MM.1S (cell line): ENCODE measurements at regions not wholly inside any gene's neighbourhood (a gene's known extent, or its start where the extent isn't known, plus 50 kb on each side); places are given as distances from the start of the nearest gene placed in this dataset.

Experiments
- DNase-seq: peaks from one replicate; pipeline ENCODE4 v3.0.0-alpha.2; 2015
- H2AFZ ChIP-seq: fragments of 300-600 bp; sonication (generic); 2 replicates; pipeline ENCODE4 v1.6.0; 2016; ENCODE audit warnings: antibody characterized with exemption, low read length
- H3F3A ChIP-seq: fragments of 300-600 bp; sonication (generic); 2 replicates; pipeline ENCODE4 v1.6.1; 2016; ENCODE audit warnings: mild to moderate bottlenecking, antibody characterized with exemption, low read length, moderate library complexity, mixed read lengths; ENCODE audit not compliant: insufficient read depth
- H3K27ac ChIP-seq: fragments of 300-600 bp; sonication (generic); 2 replicates; pipeline ENCODE4 v1.5.1; 2016; ENCODE audit warnings: mild to moderate bottlenecking, low read length
- H3K27me3 ChIP-seq: fragments of 300-600 bp; sonication (generic); replicated peaks from 2 replicates; pipeline ENCODE4 v1.6.0; 2016; ENCODE audit warnings: low read length; ENCODE audit not compliant: insufficient read depth
- H3K36me3 ChIP-seq: fragments of 300-600 bp; sonication (generic); replicated peaks from 2 replicates; pipeline ENCODE4 v1.6.1; 2016; ENCODE audit warnings: mild to moderate bottlenecking, low read length, mixed read lengths; ENCODE audit not compliant: insufficient read depth
- H3K4me1 ChIP-seq: fragments of 300-600 bp; sonication (generic); 2 replicates; pipeline ENCODE4 v1.6.1; 2016; ENCODE audit warnings: low read length, mixed read lengths
- H3K4me2 ChIP-seq: fragments of 300-600 bp; sonication (generic); 2 replicates; pipeline ENCODE4 v1.6.0; 2016; ENCODE audit warnings: low read depth, low read length
- H3K4me3 ChIP-seq: fragments of 300-600 bp; sonication (generic); 2 replicates; pipeline ENCODE4 v1.5.1; 2016; ENCODE audit warnings: low read length, mixed read lengths
- H3K79me2 ChIP-seq: fragments of 300-600 bp; sonication (generic); 2 replicates; pipeline ENCODE4 v1.6.1; 2016; ENCODE audit warnings: mixed run types, low read length, mixed read lengths
- H3K9ac ChIP-seq: fragments of 300-600 bp; sonication (generic); 2 replicates; pipeline ENCODE4 v1.6.1; 2016; ENCODE audit warnings: low read length, mixed read lengths
- H3K9me2 ChIP-seq: fragments of 300-600 bp; sonication (generic); replicated peaks from 2 replicates; pipeline ENCODE4 v1.6.1; 2016; ENCODE audit warnings: mild to moderate bottlenecking, low read length, mixed read lengths; ENCODE audit not compliant: insufficient read depth
- H3K9me3 ChIP-seq: fragments of 300-600 bp; sonication (generic); replicated peaks from 2 replicates; pipeline ENCODE4 v1.6.1; 2016; ENCODE audit warnings: mild to moderate bottlenecking, low read length, mixed read lengths; ENCODE audit not compliant: insufficient read depth
- H4K20me1 ChIP-seq: fragments of 300-600 bp; sonication (generic); 2 replicates; pipeline ENCODE4 v1.6.1; 2016; ENCODE audit warnings: mild to moderate bottlenecking, low read length, moderate library complexity, mixed read lengths; ENCODE audit not compliant: insufficient read depth
- EZH2 ChIP-seq: fragments of 300-600 bp; sonication (generic); optimal IDR thresholded peaks from 2 replicates; pipeline ENCODE3; 2017; ENCODE audit warnings: low read depth, mild to moderate bottlenecking, antibody characterized with exemption, low read length, mixed read lengths
- EZH2phosphoT487 ChIP-seq: fragments of 300-600 bp; sonication (generic); IDR thresholded peaks from 2 replicates; pipeline ENCODE4 v1.6.1; 2018; ENCODE audit warnings: antibody characterized with exemption, low read length
- TF ChIP-seq, protein P1 (sequence below): fragments of 300-600 bp; sonication (generic); IDR thresholded peaks from 2 replicates; pipeline ENCODE4 v1.5.1; 2016; ENCODE audit warnings: antibody characterized with exemption, low read length, mixed read lengths

GRCh38 chr13:40113643-40114304 lies 458.3 kb downstream of the COG6 start:
- Histone ChIP-seq H3K36me3 (no peaks in the 10 kb centered on the region), H3K4me2 (no peak overlapping the region), H3K4me3 (no peak overlapping the region), H3K9ac (no peak overlapping the region), H3K79me2 (no peaks in the 10 kb centered on the region), H3K27me3 (no peaks in the 10 kb centered on the region), H3K27ac (no peak overlapping the region), H3K9me2 (no peaks in the 10 kb centered on the region), H3K4me1 (no peaks in the 10 kb centered on the region), H2AFZ (no peak overlapping the region), H4K20me1 (no peaks in the 10 kb centered on the region), H3F3A (no peaks in the 10 kb centered on the region), H3K9me3 (no peaks in the 10 kb centered on the region)
- TF ChIP-seq EZH2phosphoT487 (no peak), EZH2 (no peak)
- TF ChIP-seq, protein P1, sequence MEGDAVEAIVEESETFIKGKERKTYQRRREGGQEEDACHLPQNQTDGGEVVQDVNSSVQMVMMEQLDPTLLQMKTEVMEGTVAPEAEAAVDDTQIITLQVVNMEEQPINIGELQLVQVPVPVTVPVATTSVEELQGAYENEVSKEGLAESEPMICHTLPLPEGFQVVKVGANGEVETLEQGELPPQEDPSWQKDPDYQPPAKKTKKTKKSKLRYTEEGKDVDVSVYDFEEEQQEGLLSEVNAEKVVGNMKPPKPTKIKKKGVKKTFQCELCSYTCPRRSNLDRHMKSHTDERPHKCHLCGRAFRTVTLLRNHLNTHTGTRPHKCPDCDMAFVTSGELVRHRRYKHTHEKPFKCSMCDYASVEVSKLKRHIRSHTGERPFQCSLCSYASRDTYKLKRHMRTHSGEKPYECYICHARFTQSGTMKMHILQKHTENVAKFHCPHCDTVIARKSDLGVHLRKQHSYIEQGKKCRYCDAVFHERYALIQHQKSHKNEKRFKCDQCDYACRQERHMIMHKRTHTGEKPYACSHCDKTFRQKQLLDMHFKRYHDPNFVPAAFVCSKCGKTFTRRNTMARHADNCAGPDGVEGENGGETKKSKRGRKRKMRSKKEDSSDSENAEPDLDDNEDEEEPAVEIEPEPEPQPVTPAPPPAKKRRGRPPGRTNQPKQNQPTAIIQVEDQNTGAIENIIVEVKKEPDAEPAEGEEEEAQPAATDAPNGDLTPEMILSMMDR, result no peak
- no peak for DNase-seq

GRCh38 chr13:40114305-40114896 lies 458.9 kb downstream of the COG6 start:
- no peaks in the 10 kb centered on the region for H3K36me3 ChIP-seq
- H3K4me2 ChIP-seq, result no peak overlapping the region
- no peak overlapping the region for H3K27ac ChIP-seq
- no peak overlapping the region for H3K9ac ChIP-seq
- H4K20me1 ChIP-seq, result no peaks in the 10 kb centered on the region
- no peaks in the 10 kb centered on the region for H3K9me3 ChIP-seq
- DNase-seq, result no peak
- H3K4me3 ChIP-seq, result no peak overlapping the region
- H3K27me3 ChIP-seq, result no peaks in the 10 kb centered on the region
- no peaks in the 10 kb centered on the region for H3K9me2 ChIP-seq
- no peak overlapping the region for H2AFZ ChIP-seq
- H3F3A ChIP-seq, result no peaks in the 10 kb centered on the region
- TF ChIP-seq, protein P1, result no peak
- TF ChIP-seq EZH2phosphoT487 (no peak), EZH2 (no peak)
- H3K79me2 ChIP-seq, result no peaks in the 10 kb centered on the region
- H3K4me1 ChIP-seq, result no peaks in the 10 kb centered on the region

DNA sequence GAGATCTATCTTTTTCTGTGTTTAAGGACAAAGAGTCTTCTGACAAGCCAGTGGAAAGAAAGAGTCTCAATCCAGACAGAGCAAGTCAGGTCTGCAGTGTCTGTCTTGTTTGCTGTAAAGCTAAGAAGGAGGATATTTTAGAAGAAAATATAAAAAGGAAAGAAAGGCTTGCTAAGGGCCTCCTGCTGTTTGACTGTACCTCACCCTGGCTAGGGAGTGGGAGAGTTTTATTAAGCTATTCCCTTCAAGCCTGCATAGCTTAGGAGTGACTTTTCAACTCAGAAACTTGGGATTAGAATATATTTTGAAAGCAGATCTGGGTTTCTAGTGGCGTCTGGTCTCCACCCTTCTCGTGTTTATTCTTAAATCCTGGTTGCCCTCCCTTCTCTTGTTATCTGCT lies 460.0 kb downstream of the COG6 start:
- no peak for TF ChIP-seq EZH2phosphoT487
- TF ChIP-seq EZH2, result no peak
- TF ChIP-seq, protein P1, result no peak
- Histone ChIP-seq H2AFZ (no peak overlapping the region), H3K9me2 (no peaks in the 10 kb centered on the region), H3K79me2 (no peaks in the 10 kb centered on the region), H3K4me1 (no peaks in the 10 kb centered on the region), H3K27me3 (no peaks in the 10 kb centered on the region), H3F3A (no peaks in the 10 kb centered on the region), H3K4me3 (no peak overlapping the region), H4K20me1 (no peaks in the 10 kb centered on the region), H3K36me3 (no peaks in the 10 kb centered on the region), H3K27ac (no peak overlapping the region), H3K9ac (no peak overlapping the region), H3K4me2 (no peak overlapping the region), H3K9me3 (no peaks in the 10 kb centered on the region)
- no peak for DNase-seq
